GM19452 (cell line): ENCODE measurements at regions not wholly inside any gene's neighbourhood (a gene's known extent, or its start where the extent isn't known, plus 50 kb on each side); places are given as distances from the start of the nearest gene placed in this dataset.
"Not testable (repeated sequence)": the region's sequence is repeated elsewhere in the genome, so short reads cannot be mapped to it uniquely, and the experiment has no call there.

Source experiments
- ATAC-seq: cut with Tn5 transposase; IDR thresholded peaks from one replicate; pipeline ENCODE4 v1.9.1; 2021; ENCODE audit not compliant: unreplicated experiment

DNA sequence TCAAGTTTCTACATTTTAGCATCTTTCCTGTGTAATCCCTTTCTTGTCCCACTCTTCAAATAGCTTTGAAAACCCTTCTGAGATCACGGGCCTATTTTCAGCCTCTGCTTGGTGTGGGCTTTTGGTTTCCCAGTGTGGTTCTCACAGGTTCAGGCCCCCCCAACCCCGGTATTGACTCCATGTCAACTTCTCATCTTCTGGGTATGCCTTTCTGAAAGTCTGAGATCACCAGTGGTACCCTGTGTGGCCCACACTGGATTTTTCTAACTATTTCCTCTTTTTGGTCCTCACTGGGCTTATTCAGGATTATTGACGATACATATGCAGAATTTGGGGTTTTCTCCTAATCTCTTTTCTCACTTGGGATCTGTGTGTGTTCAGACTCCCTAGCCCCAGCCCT lies 146.9 kb upstream of the PLGLB2 start:
- not testable (repeated sequence) for ATAC-seq

DNA sequence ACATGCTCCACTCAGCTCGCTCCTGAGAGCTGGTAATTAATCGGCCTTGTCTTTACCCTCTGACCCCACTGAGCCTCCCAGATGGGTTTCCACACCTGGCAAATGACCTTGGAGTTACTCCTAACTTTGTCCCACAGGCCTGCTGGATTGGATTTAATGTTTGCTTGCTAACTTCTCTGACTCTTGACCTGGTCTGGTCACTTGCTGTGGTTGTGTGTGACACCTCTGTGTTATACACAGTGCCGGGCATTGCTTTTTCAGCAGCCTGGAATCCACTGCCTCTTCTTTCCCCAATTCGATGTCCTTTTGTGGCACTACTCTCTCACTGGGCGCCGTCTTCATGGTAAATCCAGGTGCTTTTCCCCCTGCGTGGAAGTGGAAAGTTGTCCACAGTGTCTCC lies 145.8 kb upstream of the PLGLB2 start:
- ATAC-seq, result not testable (repeated sequence)

DNA sequence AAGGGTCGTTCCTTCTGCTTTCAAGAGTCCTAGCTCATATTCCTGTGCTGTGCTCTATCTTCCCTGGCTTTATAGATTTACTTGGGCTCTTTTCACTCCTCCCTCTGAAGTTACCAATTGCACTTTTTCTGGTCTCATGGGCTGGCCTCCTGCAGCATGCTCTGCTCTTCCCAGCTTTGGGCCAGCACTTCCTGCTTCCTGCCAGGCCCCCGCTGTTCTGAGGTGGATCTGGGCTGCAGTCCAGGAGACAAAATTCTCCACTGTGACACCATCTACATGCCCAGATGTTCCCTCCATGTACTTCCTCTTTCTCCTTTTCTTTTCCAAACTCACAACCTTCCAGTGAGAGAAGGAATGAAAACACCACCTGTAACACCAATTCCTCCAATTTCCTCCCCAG lies 145.2 kb upstream of the PLGLB2 start:
- not testable (repeated sequence) for ATAC-seq

DNA sequence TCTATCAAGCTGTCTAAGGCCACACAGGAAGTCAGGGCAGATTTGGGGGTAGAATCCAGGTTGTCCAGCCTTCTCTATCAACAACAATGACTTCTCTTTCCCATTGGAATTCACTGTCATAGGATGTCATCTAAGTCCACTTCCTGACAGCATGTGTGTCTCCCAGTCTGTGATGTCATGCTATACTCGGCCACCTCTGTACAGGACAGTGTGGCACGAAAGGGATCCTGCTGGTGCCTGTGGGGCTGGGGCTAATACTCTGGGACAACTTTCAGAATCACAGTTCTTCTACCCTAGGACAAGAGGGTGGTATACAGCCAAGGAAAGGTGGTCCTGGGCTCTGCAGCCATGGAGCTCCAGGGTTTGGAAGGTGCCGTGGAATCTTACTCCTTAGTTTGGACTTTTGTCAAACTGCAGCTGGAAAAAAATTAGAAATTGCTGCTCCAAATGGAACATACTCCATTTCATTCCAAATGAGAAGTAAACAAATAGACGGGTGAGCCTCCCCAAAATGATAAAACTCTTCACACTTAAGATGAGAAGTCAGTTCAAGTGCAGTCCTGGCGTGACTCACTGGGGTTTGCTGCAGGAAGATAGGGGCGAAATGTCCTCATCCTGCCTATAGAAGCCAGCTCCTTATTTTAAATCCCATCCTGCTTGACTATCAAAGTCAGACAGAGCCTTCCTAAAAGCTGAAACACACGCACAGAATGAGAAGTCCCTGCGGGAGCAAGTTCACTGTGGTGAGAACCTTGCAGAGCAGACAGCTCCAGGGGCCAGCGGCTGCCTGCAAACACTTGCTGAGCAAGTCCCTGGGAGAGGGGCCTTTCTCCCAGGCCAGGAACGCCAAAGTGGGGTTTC lies 144.2 kb upstream of the PLGLB2 start:
- not testable (repeated sequence) for ATAC-seq

DNA sequence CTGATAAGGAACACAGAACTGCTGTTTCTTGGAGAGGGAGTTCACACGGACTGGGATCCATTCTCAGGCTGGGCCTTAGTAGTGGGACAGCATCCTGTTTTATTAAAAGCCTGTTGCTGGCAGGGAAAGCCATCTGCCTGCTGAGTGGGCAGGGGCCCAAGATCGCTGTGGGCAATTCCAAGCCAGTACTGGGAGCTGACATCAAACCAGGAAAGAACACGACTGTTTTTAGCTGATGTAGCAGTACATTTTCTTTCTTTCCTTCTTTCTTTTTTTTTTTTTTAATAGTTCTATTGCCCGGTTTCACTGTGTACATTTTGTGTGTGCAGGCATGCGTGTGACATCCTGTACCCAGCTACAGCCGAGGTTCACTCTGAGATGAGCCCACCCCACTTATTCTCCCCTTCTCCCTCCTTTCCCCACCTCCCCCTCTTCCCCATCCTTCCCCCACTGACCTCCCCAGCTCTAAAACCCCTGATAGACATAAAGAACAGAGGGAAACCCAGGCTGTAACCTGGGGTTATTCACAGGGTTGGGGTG lies 143.5 kb upstream of the PLGLB2 start:
- not testable (repeated sequence) for ATAC-seq

DNA sequence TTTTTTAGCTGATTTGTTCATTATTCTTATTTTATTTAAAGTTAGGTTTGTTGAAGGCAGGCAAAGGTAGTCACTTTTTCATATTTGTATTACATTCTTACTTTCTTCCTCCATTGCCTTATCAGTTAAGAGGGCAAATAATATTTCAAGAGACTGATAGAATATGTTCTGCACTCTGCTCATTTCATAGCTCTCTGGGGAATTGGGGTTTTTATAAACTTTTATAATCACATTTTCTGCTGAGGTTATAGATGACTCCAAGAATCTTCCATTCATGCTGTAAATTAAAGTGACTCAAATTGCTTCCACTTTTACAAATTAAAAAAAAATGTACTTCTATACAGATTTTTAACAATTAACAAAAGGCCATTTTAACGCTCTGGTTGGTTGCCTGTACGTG lies 142.9 kb upstream of the PLGLB2 start:
- ATAC-seq, result not testable (repeated sequence)

DNA sequence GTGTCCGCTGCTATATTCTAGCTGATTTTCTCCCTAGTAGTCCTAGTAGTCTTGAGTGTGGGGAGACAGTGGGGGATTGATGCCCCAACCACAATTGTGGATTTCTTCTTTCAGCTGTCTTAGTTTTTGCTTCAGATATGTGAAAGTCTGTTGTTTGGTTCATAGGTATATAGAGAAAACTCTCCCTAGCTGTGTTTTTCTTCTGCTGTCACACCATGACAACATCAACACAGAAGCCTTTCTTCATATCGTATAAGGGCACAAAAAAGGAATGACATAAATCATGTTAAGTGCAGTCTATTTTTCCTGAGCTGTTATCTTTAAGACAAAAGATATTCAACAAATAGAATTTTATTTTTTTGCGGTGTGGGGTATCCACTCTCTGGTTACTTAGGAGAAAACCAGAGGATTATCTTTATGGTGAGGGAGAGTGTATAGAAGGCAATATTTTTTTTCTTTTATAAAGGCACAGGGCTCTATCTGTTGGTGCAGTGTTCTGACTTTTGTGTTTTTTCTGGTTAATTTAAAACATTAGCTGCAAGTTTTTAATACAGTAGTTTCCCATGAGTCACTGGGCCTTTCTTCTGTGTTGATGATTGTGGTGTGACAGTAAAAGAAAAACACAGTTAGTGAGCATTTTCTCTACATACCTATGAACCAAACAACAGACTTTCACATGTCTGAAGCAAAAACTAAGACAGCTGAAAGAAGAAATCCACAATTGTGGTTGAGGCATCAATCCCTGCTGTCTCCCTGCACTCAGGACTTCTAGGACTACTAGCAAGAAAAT lies 139.3 kb upstream of the PLGLB2 start:
- not testable (repeated sequence) for ATAC-seq

DNA sequence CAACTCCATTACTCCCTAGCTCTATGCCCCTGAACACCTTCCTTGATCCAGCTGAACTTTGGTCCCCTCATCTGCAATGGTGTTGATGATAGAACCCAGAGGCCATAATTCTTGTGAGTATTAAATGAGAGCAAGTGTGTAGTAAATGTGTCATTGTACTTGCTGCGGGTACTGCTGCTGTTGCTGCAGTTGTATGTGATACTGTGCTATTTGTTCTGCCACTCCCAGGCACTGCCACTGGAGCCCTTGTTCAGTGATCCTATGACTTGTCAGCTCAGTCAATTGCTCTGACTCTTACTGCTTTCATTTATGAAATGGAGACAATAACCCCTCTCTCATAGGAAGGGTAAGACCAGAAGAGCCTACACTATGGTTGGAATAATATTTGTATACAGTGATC lies 136.9 kb upstream of the PLGLB2 start:
- ATAC-seq, result not testable (repeated sequence)

DNA sequence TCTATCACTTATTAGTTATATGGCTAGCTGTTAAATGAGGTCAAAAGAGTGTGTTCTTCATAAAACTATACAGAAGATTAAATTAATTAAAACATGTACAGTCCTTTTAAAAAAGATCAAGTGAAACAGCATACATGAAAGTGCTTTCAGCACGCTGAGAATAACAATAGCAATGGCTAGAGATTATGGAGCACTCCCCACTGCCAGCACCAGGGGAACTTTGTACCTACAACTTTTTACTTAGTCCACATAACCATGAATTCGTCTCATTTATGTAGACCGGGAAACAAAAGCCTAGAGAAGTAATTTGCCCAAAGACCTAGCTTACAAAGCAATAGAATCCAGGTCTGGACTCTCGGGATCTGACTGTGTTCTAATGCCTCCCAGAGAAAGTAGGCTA lies 136.5 kb upstream of the PLGLB2 start:
- ATAC-seq, result not testable (repeated sequence)

DNA sequence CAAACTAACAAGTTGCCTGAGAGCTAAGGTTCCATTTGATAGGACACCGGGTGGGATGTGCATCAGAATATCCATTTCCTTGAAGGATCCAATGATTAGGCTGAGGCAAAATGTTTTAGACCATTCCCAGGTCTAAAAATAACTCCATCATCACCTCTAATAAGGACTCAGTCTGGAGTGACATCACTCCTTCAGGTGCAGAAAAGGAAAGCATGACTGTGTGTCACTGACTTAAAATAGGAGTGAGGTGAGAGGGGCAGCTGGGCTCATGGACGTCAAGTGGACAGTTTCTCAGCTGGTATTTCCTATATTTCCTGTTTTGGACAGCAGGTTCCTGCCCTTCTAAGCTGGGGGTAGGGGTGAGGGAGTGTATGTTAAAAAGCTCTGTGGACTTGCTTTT lies 135.9 kb upstream of the PLGLB2 start:
- not testable (repeated sequence) for ATAC-seq

DNA sequence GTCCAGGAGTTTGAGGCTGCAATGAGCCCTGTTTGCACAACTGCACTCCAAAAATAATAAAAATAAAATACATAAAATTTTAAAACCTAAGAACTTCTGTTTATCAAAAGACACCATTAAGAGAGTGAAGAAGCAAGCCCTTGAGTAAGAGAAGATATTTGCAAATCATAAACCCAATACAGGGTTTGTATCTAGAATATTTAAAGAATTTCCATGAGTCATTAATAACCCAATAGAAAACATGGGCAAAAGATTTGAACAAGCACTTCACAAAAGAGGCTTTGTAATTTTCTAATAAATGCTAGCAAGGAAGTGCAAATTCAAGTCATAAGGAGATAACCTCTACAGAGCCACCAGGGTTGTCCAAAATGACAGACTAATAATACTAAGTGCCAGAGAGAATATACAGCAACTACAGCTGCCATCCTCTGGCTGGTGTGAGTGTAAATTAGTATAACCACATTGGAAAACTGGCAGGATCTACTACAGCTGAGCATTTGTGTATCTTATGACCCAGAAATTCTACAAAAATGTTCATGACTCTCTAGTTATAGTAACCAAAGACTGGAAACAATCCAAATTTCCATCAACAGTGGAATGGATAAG lies 133.0 kb upstream of the PLGLB2 start:
- not testable (repeated sequence) for ATAC-seq

DNA sequence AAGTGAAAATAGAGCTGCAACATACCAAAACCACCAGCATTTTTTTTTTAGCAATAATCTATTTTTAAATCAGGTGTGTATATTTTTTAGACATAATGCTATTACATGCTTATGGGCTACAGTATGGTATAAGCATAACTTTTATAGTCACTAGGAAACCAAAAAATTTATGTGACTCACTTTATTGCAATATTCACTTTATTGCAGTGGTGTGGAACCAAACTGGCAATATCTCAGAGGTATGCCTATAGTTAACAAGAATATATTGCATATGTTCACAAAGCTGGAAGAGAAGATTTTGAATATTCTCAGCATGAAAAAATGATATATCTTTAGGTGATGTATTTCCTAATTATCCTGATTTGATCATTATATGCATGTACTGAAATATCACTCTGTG lies 128.8 kb upstream of the PLGLB2 start:
- ATAC-seq, result not testable (repeated sequence)

DNA sequence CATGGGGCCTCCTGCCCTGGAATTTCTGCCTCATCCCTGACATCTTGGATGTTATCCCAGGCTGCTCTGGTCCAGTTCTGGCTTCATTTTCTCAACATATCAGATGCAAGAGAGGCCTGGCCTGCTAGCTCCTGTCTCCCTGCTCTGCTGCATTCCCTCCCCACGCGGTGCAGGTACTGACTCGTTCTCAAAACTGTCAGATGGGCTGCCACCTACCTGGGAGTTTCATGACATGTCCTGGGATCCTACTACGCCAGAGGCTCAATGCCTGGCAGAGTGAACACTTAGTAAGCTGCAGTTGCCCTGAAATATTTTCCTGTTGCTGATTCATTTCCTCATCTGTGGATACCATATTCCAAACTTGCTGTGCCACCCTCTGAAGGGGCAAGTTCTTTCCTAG lies 126.7 kb upstream of the PLGLB2 start:
- ATAC-seq, result not testable (repeated sequence)

DNA sequence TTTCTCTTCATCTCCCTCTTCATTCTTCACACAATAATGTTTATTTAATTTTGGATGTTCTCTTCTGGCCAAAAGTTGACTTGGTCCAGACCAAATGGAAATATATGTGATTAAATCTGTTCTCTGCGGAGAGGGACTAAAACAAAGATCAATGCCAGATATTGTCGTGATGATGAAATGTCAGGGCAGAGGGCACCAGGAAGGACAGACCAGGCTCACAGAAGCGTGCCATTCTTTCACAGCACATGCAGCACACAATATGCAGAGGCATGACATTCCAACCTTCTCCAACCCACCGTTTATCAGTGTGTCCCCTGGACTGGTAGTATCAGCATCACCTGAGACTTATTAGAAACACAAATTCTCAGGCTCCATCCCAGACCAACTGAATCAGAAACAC lies 125.2 kb upstream of the PLGLB2 start:
- not testable (repeated sequence) for ATAC-seq

DNA sequence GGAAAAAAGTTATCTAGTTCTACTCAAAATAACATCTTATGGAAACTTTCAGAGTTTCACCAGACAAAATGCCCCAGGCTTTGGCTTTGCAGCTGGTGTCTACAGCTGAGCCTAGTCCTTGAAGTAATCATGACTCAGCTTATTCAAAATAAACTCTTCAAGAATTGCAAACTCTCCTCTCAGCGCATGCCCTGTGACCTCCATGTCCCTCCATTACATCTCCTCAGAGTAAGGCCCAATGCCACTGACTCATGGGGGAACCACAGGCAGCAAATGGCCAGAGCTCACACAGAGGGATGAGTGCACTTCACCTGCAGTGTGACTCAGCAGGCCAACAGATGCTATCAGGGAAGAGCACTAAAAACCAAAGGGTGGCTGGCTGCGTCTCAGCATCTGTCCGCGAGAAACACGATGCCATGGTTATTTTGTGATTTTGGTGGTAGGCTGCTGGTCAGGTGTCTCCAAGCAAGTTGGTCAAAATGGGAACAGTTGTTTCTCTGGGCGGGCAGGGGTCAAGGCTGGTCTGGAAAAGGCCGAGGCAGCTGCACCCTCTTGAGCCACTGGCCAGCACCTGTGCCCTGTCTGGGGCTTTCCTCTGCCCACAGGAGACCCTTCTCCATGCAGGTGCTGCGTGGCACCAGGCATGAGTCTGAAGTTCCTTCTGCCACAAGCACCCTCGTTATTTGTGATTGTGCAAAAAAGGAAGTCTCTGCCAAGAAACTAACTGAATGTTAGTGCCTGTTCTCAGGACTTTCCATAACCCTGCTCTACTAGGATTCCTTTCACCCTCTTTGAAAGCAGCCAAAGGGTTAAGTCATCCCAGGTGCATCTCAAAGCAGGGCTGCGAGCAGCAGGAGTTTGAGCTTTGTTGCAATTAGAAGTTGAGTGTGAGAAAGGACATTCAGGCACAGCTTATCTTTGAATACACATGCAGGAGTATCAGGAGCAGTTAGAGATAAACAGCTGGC lies 118.1 kb upstream of the PLGLB2 start:
- ATAC-seq, result not testable (repeated sequence)

DNA sequence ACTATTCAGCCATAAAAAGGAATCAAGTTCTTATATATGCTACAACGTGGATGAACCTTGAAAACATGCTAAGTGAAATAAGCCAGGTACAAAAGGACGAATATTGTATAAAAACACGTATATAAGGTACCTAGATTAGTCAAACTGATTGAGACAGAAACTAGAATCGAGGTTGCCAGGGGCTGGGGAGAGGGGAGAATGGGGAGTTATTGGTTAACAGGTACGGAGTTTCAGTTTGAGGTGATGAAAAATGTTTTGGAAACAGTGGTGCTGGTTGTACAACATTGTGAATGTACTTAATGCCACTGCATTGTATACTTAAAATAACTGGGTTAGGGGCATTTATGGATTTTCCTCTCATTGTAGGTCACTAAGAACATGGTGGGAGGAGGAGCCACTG lies 117.0 kb upstream of the PLGLB2 start:
- ATAC-seq, result peak; percentile 61

DNA sequence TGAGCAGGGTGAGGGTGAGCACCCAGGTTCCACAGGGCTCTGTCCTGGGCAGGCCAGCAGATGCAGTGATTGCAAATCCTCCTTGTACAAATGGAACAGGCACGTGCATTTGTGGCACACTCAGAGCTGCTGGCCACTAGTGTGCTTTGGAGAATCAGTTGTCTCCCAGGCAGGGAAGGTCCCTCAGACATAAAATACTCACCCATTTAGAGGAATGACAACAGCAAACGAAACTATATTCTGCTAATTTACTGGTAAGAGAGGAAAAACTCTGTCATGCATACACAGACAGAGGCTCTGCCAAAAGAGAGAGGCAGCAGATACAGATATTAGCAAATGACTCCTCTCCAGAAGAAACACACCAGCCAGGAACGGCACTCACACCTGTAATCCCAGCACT lies 116.5 kb upstream of the PLGLB2 start:
- ATAC-seq, result peak; percentile 31

DNA sequence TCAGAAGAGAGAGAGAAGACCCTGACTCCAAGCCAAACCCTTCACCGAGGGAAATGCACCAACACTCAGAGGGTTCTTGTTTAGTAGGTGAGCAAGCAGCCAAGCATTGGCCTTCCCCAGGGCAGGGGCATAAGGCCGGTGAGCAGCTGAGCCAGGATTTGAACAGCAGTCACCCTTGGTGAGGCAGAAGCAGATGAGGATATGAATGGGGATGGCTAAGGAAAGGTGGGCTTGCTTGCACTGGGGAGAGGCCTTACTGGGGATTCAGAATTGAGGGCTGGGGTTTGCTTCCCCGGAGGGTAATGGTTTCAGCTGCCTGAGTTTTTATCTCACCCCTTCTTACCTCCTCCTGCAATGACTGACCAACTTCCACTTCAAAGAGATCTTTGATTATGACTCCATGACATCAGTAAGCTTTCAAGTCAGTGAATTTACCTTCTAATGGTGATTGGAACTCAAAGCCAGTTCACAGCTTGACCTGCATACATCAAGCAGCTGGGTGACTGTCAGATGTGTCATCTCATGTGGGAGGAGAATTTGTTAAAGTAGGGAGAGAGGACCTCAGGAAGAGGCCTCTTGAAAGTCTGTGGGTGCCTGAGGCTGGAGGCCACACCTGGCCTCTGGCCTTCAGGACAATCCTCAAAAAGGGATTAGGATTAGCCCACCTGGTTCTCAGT lies 114.5 kb upstream of the PLGLB2 start:
- ATAC-seq, result not testable (repeated sequence)

DNA sequence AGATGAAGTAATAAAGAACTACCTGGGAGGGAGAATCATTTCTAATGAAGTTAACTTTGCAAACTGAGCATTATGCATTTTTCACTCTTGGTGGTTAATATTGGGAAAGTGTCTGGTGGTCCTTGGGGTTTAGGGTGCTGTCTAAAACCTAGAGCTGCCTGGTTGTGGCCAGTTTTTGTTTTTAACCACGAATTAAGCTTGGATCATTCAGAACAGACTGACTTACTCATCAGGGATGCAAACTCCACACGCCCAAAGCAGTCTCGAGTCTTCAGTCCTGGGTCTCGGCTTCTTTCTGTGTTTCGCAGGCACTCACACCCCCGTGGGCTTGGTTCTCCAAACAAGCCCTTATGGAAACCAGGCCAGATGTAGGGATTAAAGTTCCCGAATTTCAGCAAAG lies 113.8 kb upstream of the PLGLB2 start:
- not testable (repeated sequence) for ATAC-seq
